Suppressor macrophage treated with lipopolysaccharide for 1 hour (primary cell): ENCODE measurements at regions not wholly inside any gene's neighbourhood (a gene's known extent, or its start where the extent isn't known, plus 50 kb on each side); places are given as distances from the start of the nearest gene placed in this dataset.
A peak's percentile ranks its signal among the peaks of the same experiment; 100 is the strongest.

Experiments used
- DNase-seq, 3 donors: peaks; one replicate each; pipeline ENCODE4 v3.0.0-alpha.2; 2020 to 2022

DNA sequence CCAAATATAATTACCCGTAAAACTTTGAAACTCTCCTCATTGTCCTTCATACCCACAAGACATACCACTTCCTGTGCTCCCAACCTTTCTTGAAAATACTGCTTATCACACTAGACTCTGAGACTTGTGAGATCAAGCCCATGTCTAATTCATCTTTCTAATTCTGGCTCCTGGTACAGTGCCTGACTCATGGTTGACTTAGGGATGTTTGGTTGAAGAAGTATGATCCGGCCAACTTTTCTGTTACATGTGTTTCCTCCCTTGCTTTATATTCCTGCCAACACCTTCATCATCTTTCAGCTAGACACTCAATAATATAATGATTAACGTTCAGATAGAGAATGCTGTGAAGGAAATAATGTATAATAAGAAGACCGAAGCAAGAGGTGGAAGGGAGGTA lies 58.2 kb downstream of the MEX3B start:
- DNase-seq: no peak

DNA sequence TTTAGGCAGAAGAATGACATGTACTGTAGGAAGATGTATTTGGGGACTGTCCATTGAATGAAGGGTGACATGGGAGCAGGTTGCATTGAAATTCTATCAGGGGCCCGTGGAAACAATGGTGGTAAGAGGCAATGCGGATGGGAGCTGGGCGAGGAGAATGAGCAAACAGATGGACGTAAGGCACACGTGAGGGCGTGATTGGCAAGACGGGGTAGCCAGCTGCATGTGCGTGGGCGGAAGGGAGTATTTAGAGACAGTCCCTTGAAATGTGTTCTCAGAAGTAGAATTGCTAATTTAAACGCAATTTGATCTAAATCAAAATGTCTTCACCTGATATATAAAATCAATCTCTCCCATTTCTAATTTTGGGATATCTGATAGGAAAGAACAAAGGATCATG lies 62.3 kb downstream of the MEX3B start:
- no peak for DNase-seq

- DNase-seq: no peak
Observed at GRCh38 chr15:81982808-81983207, 63.0 kb downstream of the MEX3B start.

GRCh38 chr15:81981908-81982307 lies 63.9 kb downstream of the MEX3B start:
- no peak for DNase-seq

GRCh38 chr15:81977464-81977863 lies 68.4 kb downstream of the MEX3B start:
- DNase-seq: no peak

DNA sequence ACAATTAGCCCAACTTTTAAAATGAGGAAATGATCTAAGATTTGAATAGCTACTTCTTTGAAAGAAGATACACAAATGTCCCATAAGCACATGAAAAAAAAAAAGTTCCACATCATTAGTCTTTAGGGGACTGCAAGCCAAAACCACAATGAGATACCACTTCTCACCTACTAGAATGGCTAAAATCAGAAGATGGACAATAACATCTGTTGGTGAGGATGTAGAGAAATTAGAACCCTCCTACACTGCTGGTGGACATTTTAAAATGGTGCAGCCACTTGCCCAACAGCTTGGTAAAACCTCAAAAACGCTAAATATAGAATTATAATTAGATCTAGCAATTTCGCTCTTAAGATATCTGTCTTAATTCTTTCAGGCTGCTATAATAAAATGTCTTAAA lies 77.1 kb downstream of the MEX3B start:
- DNase-seq: no peak

GRCh38 chr15:81966631-81967030 lies 79.2 kb downstream of the MEX3B start:
- no peak for DNase-seq

GRCh38 chr15:81962482-81962881 lies 83.3 kb downstream of the MEX3B start:
- DNase-seq: no peak

- DNase-seq: no peak
Observed at GRCh38 chr15:81959196-81959595, 86.6 kb downstream of the MEX3B start.

DNA sequence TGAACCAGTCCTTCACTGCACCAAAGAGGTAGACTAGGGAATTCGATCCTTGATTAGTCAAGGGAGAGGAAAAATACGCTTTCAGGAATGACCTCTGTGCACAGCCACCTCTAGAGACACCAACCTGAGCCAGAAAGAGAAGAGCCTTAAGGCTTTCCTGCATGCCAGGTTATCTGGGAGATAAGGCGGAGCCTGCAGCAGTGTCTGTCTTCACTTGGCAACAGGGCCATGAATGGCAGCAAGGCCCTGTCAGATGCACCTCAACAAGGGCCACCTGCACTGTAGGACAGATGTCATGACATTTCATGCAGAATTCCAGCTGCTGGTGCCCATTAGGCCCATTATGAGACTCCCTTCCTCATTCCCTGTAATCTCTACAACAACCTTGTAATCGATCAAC lies 88.1 kb downstream of the MEX3B start:
- no peak for DNase-seq

GRCh38 chr15:81955382-81956062 lies 90.3 kb downstream of the MEX3B start:
- no peak for DNase-seq

DNA sequence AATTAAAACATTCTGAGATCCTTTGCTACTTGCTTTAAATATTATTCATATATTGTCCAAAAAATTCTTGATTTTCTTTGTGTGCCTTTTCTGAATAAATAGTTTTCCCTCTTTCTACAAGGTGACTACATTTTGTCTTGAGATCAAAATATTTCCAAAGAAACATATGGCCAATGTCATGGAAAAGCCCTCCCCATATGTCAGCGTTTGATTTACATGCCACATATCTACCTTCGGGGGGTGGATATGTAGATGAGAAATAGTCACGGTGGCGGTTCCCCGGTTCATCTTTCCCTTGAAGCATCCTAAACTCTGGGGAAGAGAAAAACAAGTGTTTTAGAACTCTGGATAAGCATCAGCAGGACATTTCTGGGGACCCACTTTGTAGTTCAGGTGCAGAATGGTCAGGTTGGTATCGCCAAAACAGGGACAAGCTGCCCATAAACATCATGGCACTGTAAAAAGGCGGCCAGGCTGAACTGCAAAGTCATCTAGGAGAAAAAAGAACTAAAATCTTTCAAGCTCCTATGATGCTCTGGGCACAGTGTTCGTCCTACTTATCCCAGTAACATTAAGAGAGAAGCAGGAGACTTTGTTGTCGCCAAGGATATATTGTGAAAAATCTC lies 91.5 kb downstream of the MEX3B start:
- no peak for DNase-seq

DNA sequence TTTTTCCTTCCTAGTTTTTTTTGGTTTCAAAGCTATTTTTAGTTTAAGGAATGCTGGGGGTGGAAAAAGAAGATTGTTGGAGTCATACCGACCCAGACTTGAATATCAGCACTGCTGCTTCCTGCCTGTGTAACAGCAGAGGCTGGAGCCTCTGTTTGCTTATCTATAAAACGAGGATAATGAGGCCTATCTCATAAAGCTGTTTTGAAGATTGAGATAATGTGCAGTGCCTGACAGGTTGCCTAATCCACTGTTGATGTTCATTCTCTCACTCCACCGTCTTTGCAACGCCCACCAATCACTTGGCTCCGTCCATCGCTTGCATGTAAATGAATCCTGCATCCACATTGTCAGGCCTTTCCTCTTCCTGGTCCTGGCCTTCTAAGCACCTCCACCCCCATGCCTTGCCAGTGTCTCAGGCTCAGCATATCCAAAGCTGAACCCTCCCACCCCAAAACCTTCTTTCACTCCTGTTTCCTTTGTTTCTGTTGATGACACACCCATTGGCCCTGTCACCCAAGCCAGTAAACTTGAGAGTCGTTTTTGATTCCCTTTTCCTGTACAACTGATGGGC lies 94.9 kb downstream of the MEX3B start:
- no peak for DNase-seq

- peak; percentile 32 to 36 (median 35) for DNase-seq
Observed at GRCh38 chr15:81948751-81949150, 97.1 kb downstream of the MEX3B start.

DNA sequence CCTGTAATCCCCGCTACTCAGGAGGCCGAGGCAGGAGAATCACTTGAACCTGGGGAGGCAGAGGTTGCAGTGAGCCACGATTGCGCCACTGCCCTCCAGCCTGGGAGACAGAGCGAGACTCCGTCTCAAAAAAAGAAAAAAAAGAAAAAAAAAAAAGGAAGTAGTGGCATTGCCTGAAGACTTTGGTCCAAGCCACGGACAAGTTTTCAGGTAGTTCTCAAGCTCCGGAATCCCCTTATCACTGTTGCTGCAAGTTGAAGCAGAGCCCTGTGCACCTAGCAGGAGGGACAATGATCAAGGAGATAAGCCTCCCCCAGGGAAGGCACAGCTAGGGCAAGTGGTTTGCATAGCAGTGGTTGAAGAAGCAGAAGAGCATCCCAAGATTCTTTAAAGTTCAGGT lies 97.6 kb downstream of the MEX3B start:
- no peak for DNase-seq

DNA sequence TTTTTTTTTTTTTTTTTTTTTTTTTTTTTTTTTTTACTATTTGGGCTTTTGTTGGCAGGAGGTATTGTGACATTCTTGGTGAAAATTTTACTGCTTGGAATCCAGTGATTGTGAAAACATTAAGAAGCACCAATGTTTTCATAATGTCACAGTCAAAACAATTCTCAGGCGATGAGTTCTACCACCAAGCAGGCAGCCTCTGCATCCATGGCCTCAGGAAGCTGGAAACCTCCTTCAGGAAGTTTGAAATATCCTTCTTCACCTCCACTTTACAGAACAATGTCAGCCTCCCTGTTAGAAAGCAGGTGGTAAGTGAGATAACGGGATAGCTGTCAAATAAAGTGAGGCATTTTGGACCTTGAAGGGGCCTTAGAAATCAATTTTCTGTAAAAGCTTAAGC lies 98.3 kb downstream of the MEX3B start:
- peak in 2 of 3 donors; percentile 22 for DNase-seq

DNA sequence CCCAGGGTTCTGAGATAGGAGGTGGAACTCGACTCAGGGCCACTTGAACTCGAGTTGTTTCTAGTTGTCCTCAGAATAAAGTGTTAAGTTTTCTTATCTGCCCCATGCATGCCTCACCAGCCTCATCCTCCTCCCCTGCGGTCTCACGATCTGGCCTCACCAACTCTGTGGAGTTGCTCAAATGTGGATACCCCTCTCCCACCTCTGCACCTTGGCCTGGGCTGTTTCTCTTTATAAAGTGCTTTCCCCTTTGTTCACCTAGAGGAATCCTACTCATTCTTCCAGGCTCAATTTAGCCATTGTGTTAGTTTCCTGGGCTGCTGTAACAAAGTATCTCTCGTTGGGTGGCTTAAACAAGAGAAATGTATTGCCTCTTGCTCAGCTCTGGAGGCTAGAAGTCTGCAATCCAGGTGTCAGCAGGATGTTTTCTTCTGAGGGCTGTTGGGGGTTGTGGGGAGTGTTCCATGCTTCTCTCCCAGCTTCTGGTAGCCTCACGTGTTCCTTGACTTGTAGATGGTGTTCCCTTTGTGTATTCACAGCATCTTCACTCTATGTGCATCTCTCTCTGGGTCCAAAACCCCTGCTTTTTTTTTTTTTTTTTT lies 100.7 kb downstream of the MEX3B start:
- no peak for DNase-seq

DNA sequence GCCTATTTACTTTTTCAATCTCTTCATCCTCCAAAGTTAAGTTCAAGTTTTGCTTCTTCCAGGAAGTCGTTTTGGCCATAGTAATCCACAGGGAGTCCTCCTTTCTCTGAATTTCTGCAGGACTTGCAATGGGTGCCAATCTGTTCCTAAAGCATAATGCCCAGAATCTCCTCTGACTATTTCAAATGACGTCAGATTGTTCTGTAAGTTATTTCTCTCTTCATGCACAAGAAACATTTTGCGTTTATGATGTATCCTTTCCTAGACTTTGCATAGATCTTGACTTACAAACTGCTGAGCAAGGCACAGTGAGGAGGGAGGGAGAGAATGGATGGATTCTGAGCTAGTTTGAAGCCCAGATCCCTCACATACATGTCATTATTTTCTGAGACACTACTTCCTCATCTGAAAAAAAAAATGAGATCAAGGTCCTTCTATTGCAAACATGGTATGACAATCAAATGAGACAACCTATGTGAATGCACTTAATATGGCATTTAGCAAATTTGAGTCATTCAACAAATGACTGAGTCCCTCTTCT lies 103.1 kb downstream of the MEX3B start:
- no peak for DNase-seq

DNA sequence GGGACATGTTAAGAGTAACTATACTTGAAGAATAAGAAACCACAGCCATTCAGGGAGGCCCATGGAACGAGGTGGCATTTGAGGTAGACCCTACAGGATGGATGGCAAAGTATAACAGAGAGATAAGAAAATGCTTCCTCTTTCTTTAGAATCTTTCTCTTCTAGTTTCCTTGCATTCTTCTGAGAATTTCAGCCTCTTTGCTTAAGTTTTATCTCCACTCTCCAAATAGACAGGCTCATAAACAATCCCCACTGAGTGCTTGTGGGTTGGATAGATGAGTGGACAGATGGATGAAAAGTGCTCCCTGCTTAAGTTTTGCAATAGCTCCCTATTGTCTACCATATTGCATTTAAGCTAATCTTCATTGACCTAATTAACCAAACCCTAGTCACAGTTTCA lies 103.7 kb downstream of the MEX3B start:
- DNase-seq: no peak

- no peak for DNase-seq
Observed at GRCh38 chr15:81941479-81941878, 104.3 kb downstream of the MEX3B start.

- peak; percentile 13 to 34 (median 30) for DNase-seq
Observed at GRCh38 chr15:81940467-81941451, 105.1 kb downstream of the MEX3B start.

DNA sequence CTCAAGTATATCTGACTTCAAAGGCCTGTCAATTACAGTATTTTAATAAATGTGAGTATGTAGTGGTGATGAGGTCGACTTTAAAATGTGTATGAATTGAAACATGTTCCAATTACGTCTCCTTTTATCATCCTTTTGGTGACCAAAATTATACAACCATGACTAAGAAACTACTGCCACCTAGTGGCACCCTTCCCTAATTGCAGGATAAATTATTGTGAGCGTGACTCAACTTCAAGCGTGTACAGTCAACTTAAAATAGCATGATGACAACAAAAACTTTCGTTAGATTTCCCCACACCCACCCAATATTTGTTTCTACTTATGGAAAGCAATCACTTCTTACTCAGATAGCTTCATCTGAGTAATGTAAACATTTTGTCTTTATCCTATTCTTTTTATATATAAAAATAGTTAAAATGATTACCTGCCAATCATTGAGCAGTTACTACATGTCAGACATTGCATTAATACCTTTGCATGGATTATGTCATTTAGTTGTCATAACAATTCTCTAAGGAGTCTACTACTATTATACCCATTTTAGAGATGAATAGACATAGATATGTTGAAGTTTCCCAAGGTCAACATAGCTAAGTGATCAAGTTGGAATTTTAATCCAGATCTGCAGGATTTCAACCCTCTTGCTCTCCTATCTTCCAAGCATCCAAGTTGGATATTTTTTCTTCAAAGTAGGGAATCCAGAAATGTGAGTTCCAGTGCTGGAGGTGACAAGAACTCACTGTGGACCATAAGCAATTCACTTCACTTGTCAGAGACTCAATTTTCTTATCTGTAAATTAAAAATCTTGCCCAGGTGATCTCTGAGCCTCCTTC lies 106.0 kb downstream of the MEX3B start:
- DNase-seq: peak; percentile 63 to 79 (median 79)
